ENCODE measurements at regions not wholly inside any gene's neighbourhood (a gene's known extent, or its start where the extent isn't known, plus 50 kb on each side); places are given as distances from the start of the nearest gene placed in this dataset.

DNA sequence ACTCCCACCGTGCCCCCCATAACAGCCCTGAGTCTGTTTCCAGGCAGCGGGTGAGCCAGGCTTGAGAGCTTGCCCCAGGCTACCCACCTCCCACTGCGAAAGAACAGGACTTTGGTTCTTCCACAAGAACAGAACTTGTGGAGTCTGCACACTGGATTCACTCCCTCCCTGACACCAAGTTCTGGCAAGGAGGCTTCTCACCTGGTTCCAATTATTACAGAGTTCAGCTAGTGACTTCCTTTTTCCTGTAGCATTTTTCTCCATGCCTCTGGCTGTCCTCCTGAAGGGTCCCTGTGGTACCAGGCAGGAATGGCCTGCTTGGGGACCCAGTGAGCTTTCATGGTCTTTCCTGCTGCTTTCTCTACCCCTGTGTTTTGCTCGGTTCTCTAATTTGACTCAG, 208.6 kb upstream of the SFRP2 start:
- H3K27me3 ChIP-seq (replicated peaks in 1 of 2; ENCODE audit: control insufficient read depth in 2 of 2, insufficient read depth in 2 of 2, low read length in 1 of 2) = no peaks in the 10 kb centered on the region
- no peak for DNase-seq (ENCODE audit: low read depth, low spot score)
- ATAC-seq = no peak
- intact Hi-C loops (cut with micrococcal nuclease; ENCODE audit: unreplicated experiment) = no loop called here
- no peak overlapping the region for H3K4me3 ChIP-seq
- POLR2A ChIA-PET = no interaction called here
- H3K4me2 ChIP-seq (ENCODE audit: control insufficient read depth, insufficient read depth) = no peak overlapping the region
- no peak overlapping the region for H3K9ac ChIP-seq (ENCODE audit: control insufficient read depth, insufficient read depth, low read length)
- BruUV-seq (replicated peaks) = no TSS peak
- in situ Hi-C loops (cut with MboI) = no loop called here
- CTCF ChIA-PET = no interaction called here
- H3K79me2 ChIP-seq (ENCODE audit: control insufficient read depth, insufficient read depth, low read length) = no peaks in the 10 kb centered on the region
- no peak for FAIRE-seq
- no peak for TF ChIP-seq SRF (IDR thresholded peaks at IDR 0.05; ENCODE audit: low read depth in 2 of 2, low read length in 2 of 2)
- TF ChIP-seq SMAD5 (IDR thresholded peaks at IDR 0.05; ENCODE audit: low read depth) = no peak
- no peak for TF ChIP-seq POLR2AphosphoS2 (IDR thresholded peaks at IDR 0.05; ENCODE audit: low read depth, low read length)
- no peak for TF ChIP-seq SUPT20H (IDR thresholded peaks at IDR 0.05; ENCODE audit: borderline replicate concordance, control insufficient read depth, low read depth, low read length)
- TF ChIP-seq, protein P1, sequence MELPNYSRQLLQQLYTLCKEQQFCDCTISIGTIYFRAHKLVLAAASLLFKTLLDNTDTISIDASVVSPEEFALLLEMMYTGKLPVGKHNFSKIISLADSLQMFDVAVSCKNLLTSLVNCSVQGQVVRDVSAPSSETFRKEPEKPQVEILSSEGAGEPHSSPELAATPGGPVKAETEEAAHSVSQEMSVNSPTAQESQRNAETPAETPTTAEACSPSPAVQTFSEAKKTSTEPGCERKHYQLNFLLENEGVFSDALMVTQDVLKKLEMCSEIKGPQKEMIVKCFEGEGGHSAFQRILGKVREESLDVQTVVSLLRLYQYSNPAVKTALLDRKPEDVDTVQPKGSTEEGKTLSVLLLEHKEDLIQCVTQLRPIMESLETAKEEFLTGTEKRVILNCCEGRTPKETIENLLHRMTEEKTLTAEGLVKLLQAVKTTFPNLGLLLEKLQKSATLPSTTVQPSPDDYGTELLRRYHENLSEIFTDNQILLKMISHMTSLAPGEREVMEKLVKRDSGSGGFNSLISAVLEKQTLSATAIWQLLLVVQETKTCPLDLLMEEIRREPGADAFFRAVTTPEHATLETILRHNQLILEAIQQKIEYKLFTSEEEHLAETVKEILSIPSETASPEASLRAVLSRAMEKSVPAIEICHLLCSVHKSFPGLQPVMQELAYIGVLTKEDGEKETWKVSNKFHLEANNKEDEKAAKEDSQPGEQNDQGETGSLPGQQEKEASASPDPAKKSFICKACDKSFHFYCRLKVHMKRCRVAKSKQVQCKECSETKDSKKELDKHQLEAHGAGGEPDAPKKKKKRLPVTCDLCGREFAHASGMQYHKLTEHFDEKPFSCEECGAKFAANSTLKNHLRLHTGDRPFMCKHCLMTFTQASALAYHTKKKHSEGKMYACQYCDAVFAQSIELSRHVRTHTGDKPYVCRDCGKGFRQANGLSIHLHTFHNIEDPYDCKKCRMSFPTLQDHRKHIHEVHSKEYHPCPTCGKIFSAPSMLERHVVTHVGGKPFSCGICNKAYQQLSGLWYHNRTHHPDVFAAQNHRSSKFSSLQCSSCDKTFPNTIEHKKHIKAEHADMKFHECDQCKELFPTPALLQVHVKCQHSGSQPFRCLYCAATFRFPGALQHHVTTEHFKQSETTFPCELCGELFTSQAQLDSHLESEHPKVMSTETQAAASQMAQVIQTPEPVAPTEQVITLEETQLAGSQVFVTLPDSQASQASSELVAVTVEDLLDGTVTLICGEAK (IDR thresholded peaks at IDR 0.05; ENCODE audit: borderline replicate concordance) = no peak
- no peak for TF ChIP-seq EP300 (IDR thresholded peaks at IDR 0.05; ENCODE audit: borderline replicate concordance in 1 of 2, control insufficient read depth in 1 of 2, low read depth in 2 of 2, low read length in 2 of 2)
- no peak for TF ChIP-seq NR2F1 (conservative IDR thresholded peaks at IDR 0.05)
- TF ChIP-seq JUND (IDR thresholded peaks at IDR 0.05; ENCODE audit: low read depth, low read length) = no peak
- TF ChIP-seq SP1 (IDR thresholded peaks at IDR 0.05; ENCODE audit: low read depth, low read length) = no peak
- no peak for TF ChIP-seq ZNF207 (IDR thresholded peaks at IDR 0.05; ENCODE audit: borderline replicate concordance)
- no peak for TF ChIP-seq SUZ12 (IDR thresholded peaks at IDR 0.05; ENCODE audit: unreplicated experiment)
- no peak for TF ChIP-seq TAF1 (IDR thresholded peaks at IDR 0.05; ENCODE audit: borderline replicate concordance, low read depth, low read length)
- TF ChIP-seq, protein P2, sequence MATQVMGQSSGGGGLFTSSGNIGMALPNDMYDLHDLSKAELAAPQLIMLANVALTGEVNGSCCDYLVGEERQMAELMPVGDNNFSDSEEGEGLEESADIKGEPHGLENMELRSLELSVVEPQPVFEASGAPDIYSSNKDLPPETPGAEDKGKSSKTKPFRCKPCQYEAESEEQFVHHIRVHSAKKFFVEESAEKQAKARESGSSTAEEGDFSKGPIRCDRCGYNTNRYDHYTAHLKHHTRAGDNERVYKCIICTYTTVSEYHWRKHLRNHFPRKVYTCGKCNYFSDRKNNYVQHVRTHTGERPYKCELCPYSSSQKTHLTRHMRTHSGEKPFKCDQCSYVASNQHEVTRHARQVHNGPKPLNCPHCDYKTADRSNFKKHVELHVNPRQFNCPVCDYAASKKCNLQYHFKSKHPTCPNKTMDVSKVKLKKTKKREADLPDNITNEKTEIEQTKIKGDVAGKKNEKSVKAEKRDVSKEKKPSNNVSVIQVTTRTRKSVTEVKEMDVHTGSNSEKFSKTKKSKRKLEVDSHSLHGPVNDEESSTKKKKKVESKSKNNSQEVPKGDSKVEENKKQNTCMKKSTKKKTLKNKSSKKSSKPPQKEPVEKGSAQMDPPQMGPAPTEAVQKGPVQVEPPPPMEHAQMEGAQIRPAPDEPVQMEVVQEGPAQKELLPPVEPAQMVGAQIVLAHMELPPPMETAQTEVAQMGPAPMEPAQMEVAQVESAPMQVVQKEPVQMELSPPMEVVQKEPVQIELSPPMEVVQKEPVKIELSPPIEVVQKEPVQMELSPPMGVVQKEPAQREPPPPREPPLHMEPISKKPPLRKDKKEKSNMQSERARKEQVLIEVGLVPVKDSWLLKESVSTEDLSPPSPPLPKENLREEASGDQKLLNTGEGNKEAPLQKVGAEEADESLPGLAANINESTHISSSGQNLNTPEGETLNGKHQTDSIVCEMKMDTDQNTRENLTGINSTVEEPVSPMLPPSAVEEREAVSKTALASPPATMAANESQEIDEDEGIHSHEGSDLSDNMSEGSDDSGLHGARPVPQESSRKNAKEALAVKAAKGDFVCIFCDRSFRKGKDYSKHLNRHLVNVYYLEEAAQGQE (IDR thresholded peaks at IDR 0.05; ENCODE audit: low read depth, low read length) = no peak
- no peak overlapping the region for H2AFZ ChIP-seq (ENCODE audit: control insufficient read depth, low read depth, low read length)
- no peaks in the 10 kb centered on the region for H3K4me1 ChIP-seq (ENCODE audit: control insufficient read depth, insufficient read depth, low read length)
- WGBS (ENCODE audit: insufficient coverage, insufficient replicate concordance, low lambda C conversion rate, missing lambda C conversion rate) = 26% methylated on average over 4 of the region's 4 CpGs
- no peaks in the 10 kb centered on the region; the same call in 2 of the 3 replicates for H3K9me3 ChIP-seq (replicated peaks; ENCODE audit: control insufficient read depth, insufficient read depth, low read length)
- no peak overlapping the region for H3K27ac ChIP-seq (ENCODE audit: control insufficient read depth, insufficient read depth)
- no peaks in the 10 kb centered on the region for H3K36me3 ChIP-seq (ENCODE audit: control insufficient read depth in 2 of 2, insufficient read depth in 2 of 2, low read length in 1 of 2)
- H4K20me1 ChIP-seq (ENCODE audit: control insufficient read depth, insufficient read depth) = no peaks in the 10 kb centered on the region
- SMC1A ChIA-PET (ENCODE audit: uncharacterized antibody, unreplicated experiment) = no interaction called here
- RAD21 ChIA-PET (ENCODE audit: unreplicated experiment) = no interaction called here
